H1 (cell line): ENCODE measurements at regions not wholly inside any gene's neighbourhood (a gene's known extent, or its start where the extent isn't known, plus 50 kb on each side); places are given as distances from the start of the nearest gene placed in this dataset.

Source experiments
- CTCF ChIA-PET: fragments of 300-600 bp; sonication (Branson Sonifier 250); formaldehyde crosslinking; loops from one replicate; lab custom pipeline; 2021; ENCODE audit not compliant: partially characterized antibody; lab: Charles Lee
- POLR2A ChIA-PET: fragments of 300-600 bp; sonication (Branson Sonifier 250); formaldehyde crosslinking; loops from one replicate; lab custom pipeline; 2021; ENCODE audit warnings: inconsistent platforms; ENCODE audit not compliant: partially characterized antibody; lab: Charles Lee
- DNase-seq, 2 experiments: peaks; one replicate each; pipeline versions ENCODE4 v3.0.0 to v3.0.0-alpha.2; 2010 to 2022; ENCODE audit warnings: low spot score in 2 of 2, low read depth in 1 of 2, mixed read lengths in 1 of 2
- FAIRE-seq: peaks from 2 replicates; lab custom pipeline; 2011; peaks lifted over from hg19 to GRCh38; lab: Jason Lieb, UNC
- H2AFZ ChIP-seq: 2 replicates; pipeline ENCODE4 v1.8.1; 2012; ENCODE audit warnings: low read length, inconsistent platforms
- H2AK5ac ChIP-seq: 2 replicates; pipeline ENCODE4 v1.6.1; 2013; ENCODE audit warnings: low read depth, low read length
- H2BK120ac ChIP-seq: replicated peaks from 2 replicates; pipeline ENCODE3; 2013; ENCODE audit warnings: low read depth, low read length, inconsistent platforms
- H2BK12ac ChIP-seq: 2 replicates; pipeline ENCODE4 v1.6.1; 2013; ENCODE audit warnings: low read depth, low read length
- H2BK15ac ChIP-seq: 2 replicates; pipeline ENCODE4 v1.6.1; 2013; ENCODE audit warnings: low read length
- H2BK20ac ChIP-seq: 2 replicates; pipeline ENCODE4 v1.6.1; 2013; ENCODE audit warnings: low read length
- H2BK5ac ChIP-seq: 2 replicates; pipeline ENCODE4 v1.6.1; 2013; ENCODE audit warnings: low read depth, low read length
- H3K14ac ChIP-seq: 2 replicates; pipeline ENCODE4 v1.6.1; 2013; ENCODE audit warnings: inconsistent platforms; ENCODE audit not compliant: insufficient read length
- H3K18ac ChIP-seq: 2 replicates; pipeline ENCODE4 v1.6.1; 2013; ENCODE audit warnings: low read length; ENCODE audit errors: extremely low read depth
- H3K23ac ChIP-seq: 2 replicates; pipeline ENCODE4 v1.6.1; 2013; ENCODE audit warnings: inconsistent platforms; ENCODE audit not compliant: insufficient read length
- H3K23me2 ChIP-seq: 2 replicates; pipeline ENCODE4 v1.6.1; 2013; ENCODE audit warnings: low read depth, low read length
- H3K27ac ChIP-seq: 2 replicates; pipeline ENCODE4 v1.6.1; 2011; ENCODE audit warnings: low read depth, low read length, inconsistent platforms
- H3K27me3 ChIP-seq, 4 experiments: replicated peaks in 1 of 4; 1 replicate in 1 of 4; 2 replicates in 3 of 4; pipeline versions ENCODE4 v1.6.1 to v1.8.1; 2011 to 2013; ENCODE audit warnings: low read length in 3 of 4, mild to moderate bottlenecking in 3 of 4, inconsistent platforms in 2 of 4, mixed read lengths in 2 of 4, moderate library complexity in 1 of 4; ENCODE audit not compliant: control insufficient read depth in 3 of 4, insufficient read depth in 3 of 4; ENCODE audit errors: extremely low read depth in 1 of 4
- H3K36me3 ChIP-seq, 4 experiments: 2 replicates each; pipeline versions ENCODE4 v1.6.1 to v1.8.1; 2011 to 2013; ENCODE audit warnings: mild to moderate bottlenecking in 4 of 4, low read length in 3 of 4, moderate library complexity in 2 of 4, control low read depth in 1 of 4, inconsistent platforms in 1 of 4; ENCODE audit not compliant: insufficient read depth in 4 of 4, control insufficient read depth in 2 of 4
- H3K4ac ChIP-seq: replicated peaks from 2 replicates; pipeline ENCODE3; 2013; ENCODE audit warnings: low read length, low read depth, mixed read lengths, inconsistent platforms; ENCODE audit not compliant: insufficient read length
- H3K4me1 ChIP-seq, 4 experiments: replicated peaks in 1 of 4; 1 replicate in 1 of 4; 2 replicates in 3 of 4; pipeline versions ENCODE4 v1.6.1 to v1.8.1; 2011 to 2013; ENCODE audit warnings: low read length in 3 of 4, inconsistent platforms in 2 of 4, mixed read lengths in 1 of 4; ENCODE audit not compliant: insufficient read depth in 4 of 4, control insufficient read depth in 3 of 4
- H3K4me2 ChIP-seq, 2 experiments: 2 replicates each; pipeline versions ENCODE4 v1.6.1 to v1.8.1; 2011 to 2013; ENCODE audit warnings: low read depth in 2 of 2, low read length in 2 of 2, control low read depth in 1 of 2, inconsistent platforms in 1 of 2, mild to moderate bottlenecking in 1 of 2; ENCODE audit not compliant: insufficient read depth in 1 of 2
- H3K4me3 ChIP-seq, 4 experiments: fragments of 200-600, 300-600 bp in 1 of 4; sonication (generic), shearing (Covaris generic), sonication (Bioruptor Twin) in 1 of 4; 2 replicates each; pipeline versions ENCODE4 v1.5.1 to v1.8.1; 2011 to 2016; ENCODE audit warnings: low read length in 4 of 4, low read depth in 3 of 4, control low read depth in 2 of 4, inconsistent platforms in 2 of 4, mild to moderate bottlenecking in 2 of 4, mixed read lengths in 1 of 4, moderate library complexity in 1 of 4; ENCODE audit not compliant: insufficient read depth in 2 of 4; ENCODE audit errors: extremely low read depth in 1 of 4
- H3K56ac ChIP-seq: replicated peaks from 2 replicates; pipeline ENCODE3; 2013; ENCODE audit warnings: low read depth, mild to moderate bottlenecking, mixed read lengths, low read length, inconsistent platforms; ENCODE audit not compliant: insufficient read length
- H3K79me1 ChIP-seq: 2 replicates; pipeline ENCODE4 v1.6.1; 2013; ENCODE audit warnings: low read depth, low read length, control low read depth
- H3K79me2 ChIP-seq, 2 experiments: 2 replicates each; pipeline versions ENCODE4 v1.6.1 to v1.8.1; 2012 to 2013; ENCODE audit warnings: low read length in 2 of 2, mild to moderate bottlenecking in 2 of 2, inconsistent platforms in 1 of 2; ENCODE audit not compliant: insufficient read depth in 2 of 2, control insufficient read depth in 1 of 2
- H3K9ac ChIP-seq, 4 experiments: replicated peaks in 1 of 4; 1 replicate in 1 of 4; 2 replicates in 3 of 4; pipeline versions ENCODE4 v1.6.1 to v1.8.1; 2011 to 2013; ENCODE audit warnings: low read depth in 3 of 4, low read length in 3 of 4, control low read depth in 2 of 4, mild to moderate bottlenecking in 2 of 4, moderate library complexity in 2 of 4, inconsistent platforms in 1 of 4; ENCODE audit errors: extremely low read depth in 1 of 4
- H3K9me3 ChIP-seq, 2 experiments: 2 replicates each; pipeline versions ENCODE4 v1.6.1 to v1.8.1; 2012 to 2013; ENCODE audit warnings: mild to moderate bottlenecking in 2 of 2, moderate library complexity in 2 of 2, control low read depth in 1 of 2, inconsistent platforms in 1 of 2, low read depth in 1 of 2, low read length in 1 of 2, mixed read lengths in 1 of 2; ENCODE audit not compliant: insufficient read depth in 2 of 2
- H4K20me1 ChIP-seq, 2 experiments: replicated peaks in 1 of 2; 2 replicates each; pipeline versions ENCODE3 to v1.8.1; 2011 to 2013; ENCODE audit warnings: inconsistent platforms in 2 of 2, low read length in 2 of 2, mild to moderate bottlenecking in 1 of 2; ENCODE audit not compliant: insufficient read depth in 2 of 2, control insufficient read depth in 1 of 2
- H4K5ac ChIP-seq: 2 replicates; pipeline ENCODE4 v1.6.1; 2013; ENCODE audit warnings: low read length, low read depth, mixed read lengths, inconsistent platforms; ENCODE audit not compliant: insufficient read length
- H4K8ac ChIP-seq: 2 replicates; pipeline ENCODE4 v1.8.0; 2013; ENCODE audit warnings: mild to moderate bottlenecking, moderate library complexity, low read length, inconsistent platforms; ENCODE audit not compliant: insufficient read depth; ENCODE audit errors: extremely low read depth
- H4K91ac ChIP-seq: replicated peaks from 2 replicates; pipeline ENCODE3; 2013; ENCODE audit warnings: low read length, mixed read lengths, inconsistent platforms; ENCODE audit not compliant: insufficient read length
- ASH2L ChIP-seq: fragments of 200-600, 300-600 bp; sonication (generic); IDR thresholded peaks from one replicate; pipeline ENCODE4 v1.7.1; 2017; ENCODE audit warnings: low read length
- EZH2 ChIP-seq: fragments of 200-600 bp; sonication (generic); IDR thresholded peaks from 2 replicates; pipeline ENCODE4 v1.7.1; 2012; ENCODE audit warnings: low read depth, mild to moderate bottlenecking, moderate library complexity, low read length, inconsistent platforms; ENCODE audit not compliant: severe bottlenecking
- GABPA ChIP-seq: IDR thresholded peaks from 2 replicates; pipeline ENCODE4 v1.6.1; 2011; ENCODE audit warnings: mild to moderate bottlenecking, low read length, moderate library complexity, borderline replicate concordance; ENCODE audit not compliant: insufficient read depth
- GTF2F1 ChIP-seq: IDR thresholded peaks from 2 replicates; pipeline ENCODE4 v1.6.1; 2012; ENCODE audit warnings: low read depth, low read length, improper control_type of control experiment, borderline replicate concordance
- JUND ChIP-seq: IDR thresholded peaks from 2 replicates; pipeline ENCODE4 v1.6.1; 2011; ENCODE audit warnings: mild to moderate bottlenecking, improper control_type of control experiment, low read length
- MAFK ChIP-seq: IDR thresholded peaks from 2 replicates; pipeline ENCODE4 v1.6.1; 2012; ENCODE audit warnings: low read depth, mild to moderate bottlenecking, improper control_type of control experiment, low read length
- MAX ChIP-seq: IDR thresholded peaks from 2 replicates; pipeline ENCODE4 v1.6.1; 2012; ENCODE audit warnings: inconsistent platforms
- RAD21 ChIP-seq, 2 experiments: IDR thresholded peaks in 1 of 2; conservative IDR thresholded peaks in 1 of 2; 2 replicates each; pipeline ENCODE4 v1.6.1; 2011; ENCODE audit warnings: low read depth in 2 of 2, low read length in 2 of 2, improper control_type of control experiment in 1 of 2, inconsistent platforms in 1 of 2, mild to moderate bottlenecking in 1 of 2, moderate library complexity in 1 of 2
- SRF ChIP-seq: IDR thresholded peaks from 2 replicates; pipeline ENCODE4 v1.6.1; 2011; ENCODE audit warnings: mild to moderate bottlenecking, low read depth, low read length, moderate library complexity
- TAF7 ChIP-seq: optimal IDR thresholded peaks from 2 replicates; pipeline ENCODE3; 2011; ENCODE audit warnings: low read depth, mild to moderate bottlenecking, inconsistent platforms, low read length, moderate library complexity, borderline replicate concordance
- USF2 ChIP-seq: IDR thresholded peaks from 2 replicates; pipeline ENCODE4 v1.6.1; 2011; ENCODE audit warnings: low read length, improper control_type of control experiment
- WGBS, 2 experiments: shearing (Covaris generic) in 1 of 2; methylation state at CpG; one replicate each; pipeline versions ENCODE4 v1.1.6 to v1.1.7; 2013 to 2015; ENCODE audit warnings: low lambda C conversion rate in 2 of 2, mixed read lengths in 2 of 2, inconsistent platforms in 1 of 2, low coverage in 1 of 2, missing lambda C conversion rate in 1 of 2; ENCODE audit not compliant: insufficient replicate concordance in 2 of 2, insufficient coverage in 1 of 2, insufficient read length in 1 of 2; ENCODE audit errors: extremely low coverage in 1 of 2, missing lambda C conversion rate in 1 of 2; 5-methylcytosine and 5-hydroxymethylcytosine counted together

GRCh38 chrX:37077646-37078433, 69.7 kb downstream of the FAM47C start:
- H3K4me2 ChIP-seq: no peak overlapping the region
- H4K5ac ChIP-seq: no peak overlapping the region
- ChIA-PET CTCF (no interaction called here), POLR2A (no interaction called here)
- WGBS, 2 experiments: 90% methylated on average over 20 of the region's 32 CpGs; no CpG with 5 or more reads in 1 of the 2 experiments
- H3K79me2 ChIP-seq: no peaks in the 10 kb centered on the region
- no peaks in the 10 kb centered on the region for H3K27me3 ChIP-seq
- no peaks in the 10 kb centered on the region for H3K23me2 ChIP-seq
- H3K36me3 ChIP-seq: no peaks in the 10 kb centered on the region
- no peaks in the 10 kb centered on the region; a peak in 1 of 4 replicates for H3K9me3 ChIP-seq
- no peaks in the 10 kb centered on the region for H3K4me1 ChIP-seq
- H2BK12ac ChIP-seq: no peak overlapping the region
- H3K56ac ChIP-seq: no peak overlapping the region
- no peak overlapping the region for H2AK5ac ChIP-seq
- H2BK120ac ChIP-seq: no peak overlapping the region
- DNase-seq (no peak), FAIRE-seq (no peak)
- H3K27ac ChIP-seq: no peak overlapping the region
- no peak overlapping the region for H3K14ac ChIP-seq
- H3K18ac ChIP-seq: no peak overlapping the region
- H3K9ac ChIP-seq: no peak overlapping the region
- H4K20me1 ChIP-seq: no peaks in the 10 kb centered on the region
- no peak overlapping the region for H4K8ac ChIP-seq
- H3K4ac ChIP-seq: no peak overlapping the region
- H3K4me3 ChIP-seq: no peak overlapping the region
- H3K23ac ChIP-seq: no peak overlapping the region
- no peaks in the 10 kb centered on the region for H3K79me1 ChIP-seq
- no peak overlapping the region for H2BK15ac ChIP-seq
- no peak overlapping the region for H2BK20ac ChIP-seq
- no peak overlapping the region for H4K91ac ChIP-seq
- H2AFZ ChIP-seq: no peak overlapping the region
- H2BK5ac ChIP-seq: no peak overlapping the region
- no peak for TF ChIP-seq MAFK
- no peak for TF ChIP-seq MAX
- TF ChIP-seq GTF2F1: no peak
- TF ChIP-seq JUND: no peak
- no peak for TF ChIP-seq USF2
- TF ChIP-seq TAF7: no peak
- TF ChIP-seq SRF: no peak
- no peak for TF ChIP-seq EZH2
- TF ChIP-seq ASH2L: no peak
- no peak for TF ChIP-seq GABPA
- no peak for TF ChIP-seq RAD21 (IDR thresholded peaks at IDR 0.05 in 1 of 2, conservative IDR thresholded peaks at IDR 0.05 in 1 of 2; ENCODE audit: low read depth in 2 of 2, low read length in 2 of 2)
